GM21717 (cell line): ENCODE measurements at regions not wholly inside any gene's neighbourhood (a gene's known extent, or its start where the extent isn't known, plus 50 kb on each side); places are given as distances from the start of the nearest gene placed in this dataset.
"Not testable (repeated sequence)": the region's sequence is repeated elsewhere in the genome, so short reads cannot be mapped to it uniquely, and the experiment has no call there.

Experiments used
- ATAC-seq: cut with Tn5 transposase; IDR thresholded peaks from one replicate; pipeline ENCODE4 v1.9.1; 2021; ENCODE audit warnings: mild to moderate bottlenecking, moderate library complexity; ENCODE audit not compliant: unreplicated experiment

DNA sequence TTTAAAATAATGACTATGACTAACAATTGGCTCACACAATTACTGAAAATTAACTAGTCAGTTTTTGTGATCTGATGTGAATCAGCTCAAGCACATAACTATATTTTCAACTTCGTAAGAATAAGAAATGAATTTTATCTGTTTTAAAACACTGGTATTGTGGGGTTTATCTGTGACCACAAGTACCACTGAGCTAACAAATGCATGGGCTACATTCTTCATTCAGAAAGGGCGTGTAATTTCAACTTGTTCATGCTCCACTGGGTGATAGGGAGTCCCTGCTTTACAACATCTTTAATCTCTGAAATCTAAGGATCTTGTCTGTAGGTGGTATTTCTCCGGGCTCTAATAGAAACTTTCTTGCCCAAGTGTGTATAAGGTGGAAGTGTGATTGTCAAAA is 1311.5 kb upstream of the GJE1 start:
- ATAC-seq, result no peak

DNA sequence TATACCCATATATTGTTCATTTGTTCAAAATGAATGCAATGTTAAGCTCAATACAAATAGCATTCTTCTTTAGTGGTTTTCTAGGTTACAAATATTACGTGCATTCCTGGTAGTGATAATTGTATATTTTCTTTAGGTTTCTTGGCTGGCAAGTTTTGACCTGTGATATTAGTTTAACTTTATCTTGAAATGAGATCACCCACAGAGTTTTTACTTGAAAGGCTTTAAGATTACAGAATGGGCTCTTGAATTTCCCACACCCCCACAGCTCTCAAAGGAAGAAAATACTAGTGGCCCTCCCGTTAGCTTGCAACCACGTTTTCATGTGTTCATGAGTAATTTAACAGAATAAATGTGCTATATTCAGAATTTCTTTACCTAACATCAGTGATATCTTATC is 1315.5 kb upstream of the GJE1 start:
- ATAC-seq, result no peak

DNA sequence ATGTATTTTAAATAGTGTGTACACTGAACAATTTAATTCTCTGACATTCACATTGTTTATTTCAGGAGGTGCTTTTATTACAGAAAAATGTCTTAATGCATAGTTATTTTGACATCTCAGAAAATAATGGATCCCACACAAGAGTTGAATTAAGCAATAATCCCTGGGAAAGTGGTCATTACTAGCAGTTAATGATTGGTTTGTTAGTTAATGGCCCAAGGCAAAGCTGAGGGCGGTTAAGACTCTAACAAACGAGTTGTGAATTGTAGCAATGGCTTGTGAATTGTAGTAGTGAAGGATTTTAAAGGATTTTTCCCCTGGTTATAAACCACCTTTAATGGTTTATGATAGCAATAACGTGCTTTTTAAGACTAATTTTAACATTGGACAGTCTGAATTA is 1316.0 kb upstream of the GJE1 start:
- no peak for ATAC-seq

GRCh38 chr6:140812636-140813035 is 1320.1 kb upstream of the GJE1 start:
- ATAC-seq, result no peak

- no peak for ATAC-seq
These were observed 1321.1 kb upstream of the GJE1 start for GRCh38 chr6:140811642-140812041.

- peak; percentile 93 for ATAC-seq
These were observed 1323.0 kb upstream of the GJE1 start for GRCh38 chr6:140809694-140810101.

- ATAC-seq, result no peak
These were observed 1326.3 kb upstream of the GJE1 start for GRCh38 chr6:140806431-140806830.

DNA sequence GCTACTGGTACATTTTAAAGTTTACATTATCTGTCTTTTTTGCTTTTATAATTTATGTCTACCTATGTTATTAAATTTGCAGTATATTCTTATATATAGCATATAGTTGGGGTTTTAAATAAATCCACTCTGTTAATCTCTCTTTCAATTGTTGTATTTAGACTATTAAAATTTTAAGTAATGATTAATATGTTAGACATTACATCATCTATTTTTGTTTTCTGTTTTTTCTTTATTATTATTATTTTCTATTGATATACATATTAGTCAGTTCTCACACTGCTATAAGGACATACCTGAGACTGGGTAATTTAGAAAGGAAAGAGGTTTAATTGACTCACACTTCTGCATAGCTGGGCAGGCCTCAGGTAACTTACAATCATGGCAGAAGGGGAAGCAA is 1338.2 kb upstream of the GJE1 start:
- ATAC-seq, result no peak

- no peak for ATAC-seq
These were observed 1342.6 kb upstream of the GJE1 start for GRCh38 chr6:140790109-140790508.

DNA sequence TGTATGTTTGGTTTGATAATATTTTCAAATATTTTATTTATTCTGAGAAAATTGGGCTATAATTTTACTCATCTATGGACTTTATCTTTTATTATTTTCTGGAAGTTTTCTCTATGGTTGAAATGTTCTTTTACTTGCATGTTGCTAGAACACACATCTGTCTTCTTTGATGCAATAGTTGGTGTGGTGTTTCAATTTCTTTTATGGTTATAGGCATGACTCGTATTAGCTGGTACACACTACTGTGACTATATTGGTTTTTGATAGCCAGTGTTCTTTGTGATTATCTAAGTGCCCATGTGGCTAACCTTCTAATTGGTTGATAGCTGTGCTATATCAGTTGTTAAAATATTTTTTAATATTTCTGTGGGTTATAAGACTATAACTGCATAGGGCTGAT is 1343.3 kb upstream of the GJE1 start:
- no peak for ATAC-seq

DNA sequence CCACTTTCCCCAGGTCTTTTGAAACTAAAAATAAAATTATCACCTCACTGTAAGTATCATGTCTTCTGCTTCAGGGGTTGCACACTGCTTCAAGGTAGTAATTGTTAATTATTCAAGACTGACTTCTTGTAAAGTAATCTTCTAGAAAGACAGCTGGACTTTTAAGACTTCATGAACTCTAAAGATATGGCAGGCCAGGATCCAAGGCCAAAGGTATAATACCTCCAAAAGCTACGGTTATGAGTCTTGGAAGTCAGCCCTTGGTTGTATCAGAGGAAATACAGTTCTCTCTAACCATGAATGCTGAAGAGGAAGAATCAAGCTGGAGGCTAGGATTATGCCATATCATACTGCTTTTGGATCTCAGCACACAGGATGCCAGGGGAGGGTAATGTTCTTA is 1346.8 kb upstream of the GJE1 start:
- ATAC-seq, result no peak

GRCh38 chr6:140784573-140784972 is 1348.2 kb upstream of the GJE1 start:
- ATAC-seq, result no peak

- ATAC-seq, result not testable (repeated sequence)
These were observed 1349.2 kb upstream of the GJE1 start for GRCh38 chr6:140783504-140783903.

DNA sequence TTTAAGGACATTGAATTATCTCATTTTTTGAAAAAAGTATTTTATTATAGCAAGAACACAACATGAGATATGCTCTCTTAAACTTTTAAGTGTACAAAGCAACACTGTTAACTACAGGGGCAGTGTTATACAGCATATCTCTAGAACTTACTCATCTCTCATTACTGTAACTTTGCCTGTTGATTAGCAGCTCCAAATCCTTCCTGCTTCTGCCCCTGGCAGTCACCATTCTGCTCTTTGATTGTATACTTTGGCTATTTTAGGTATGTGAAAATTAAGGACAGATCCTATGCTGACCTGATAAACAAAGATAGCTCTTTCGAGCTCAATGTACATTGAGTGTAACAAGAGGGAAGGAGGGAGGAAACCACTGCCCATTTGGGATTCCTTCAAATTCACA is 1349.8 kb upstream of the GJE1 start:
- no peak for ATAC-seq

- ATAC-seq, result no peak
These were observed 1352.6 kb upstream of the GJE1 start for GRCh38 chr6:140779991-140780596.

DNA sequence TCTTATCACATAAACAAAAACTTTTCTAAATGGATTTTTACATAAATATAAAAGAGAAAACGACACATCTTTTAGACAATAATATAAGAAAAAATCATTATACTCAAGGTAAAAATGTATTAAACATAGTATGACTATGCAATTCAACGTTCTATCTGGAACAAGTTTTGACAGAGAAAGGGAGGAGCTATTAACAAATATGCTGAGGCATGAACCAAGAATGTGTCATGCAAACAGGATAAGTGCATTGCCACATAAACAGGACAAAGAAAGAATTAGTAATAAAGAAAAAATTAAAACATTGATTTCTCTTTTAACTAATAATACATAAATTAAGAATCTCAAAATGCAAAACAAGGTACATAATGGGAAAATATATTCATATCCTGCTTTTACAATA is 1353.4 kb upstream of the GJE1 start:
- no peak for ATAC-seq

DNA sequence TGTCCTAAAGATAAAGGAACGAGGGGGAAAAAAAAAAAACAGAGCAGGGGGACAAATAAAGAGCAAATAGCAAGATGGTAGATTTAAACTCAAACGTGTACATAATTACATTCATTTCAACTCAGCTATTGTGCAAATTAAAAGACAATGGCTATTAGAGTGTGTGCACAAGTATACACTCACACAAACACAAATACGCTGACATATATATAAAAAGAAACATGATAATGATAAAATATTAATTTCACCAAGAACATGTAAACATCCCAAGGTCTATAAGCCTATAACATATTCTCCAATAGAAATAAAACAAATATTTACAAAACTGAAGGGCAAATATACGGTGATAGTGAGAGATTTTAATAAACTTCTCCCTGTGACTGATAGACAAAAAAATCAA is 1354.9 kb upstream of the GJE1 start:
- no peak for ATAC-seq

GRCh38 chr6:140775061-140775460 is 1357.7 kb upstream of the GJE1 start:
- ATAC-seq, result no peak

DNA sequence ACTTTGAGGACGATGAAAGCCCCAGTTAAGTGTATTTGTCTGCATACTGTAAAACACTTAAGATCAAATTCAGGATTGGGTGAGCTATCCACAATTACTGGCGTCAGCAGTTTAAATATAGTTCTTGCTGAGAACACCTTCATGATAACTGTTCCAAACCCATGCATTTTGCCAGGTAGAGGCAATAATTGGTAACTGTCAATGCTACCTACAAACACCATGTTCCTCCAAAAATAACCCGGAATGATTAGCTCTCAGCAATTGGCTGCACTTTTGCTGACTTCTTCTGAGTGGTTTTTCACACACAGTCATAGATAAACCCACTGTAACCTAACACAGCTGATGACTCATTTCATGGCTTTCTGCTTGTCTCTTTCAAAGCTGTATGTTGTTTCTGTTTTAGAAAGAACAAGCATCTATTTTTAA is 1358.6 kb upstream of the GJE1 start:
- ATAC-seq, result peak; percentile 100

DNA sequence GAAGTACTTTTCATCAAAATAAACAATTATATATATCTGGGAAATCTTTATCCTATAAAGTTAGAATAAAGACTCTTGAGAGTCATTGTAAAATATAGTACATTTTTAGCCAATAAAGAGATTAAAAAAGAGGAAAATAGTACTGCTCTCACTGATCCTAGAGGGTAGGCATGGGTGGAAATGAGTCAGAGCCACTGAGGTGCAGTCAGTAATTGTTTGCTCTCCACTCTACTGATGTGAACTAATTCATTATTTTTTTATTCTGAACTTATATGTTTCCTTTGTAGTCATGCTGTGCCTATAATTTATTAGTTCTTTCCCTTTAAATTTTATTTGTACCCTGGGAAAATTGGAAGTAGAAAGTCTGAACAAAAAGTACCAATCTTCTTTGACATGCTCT is 1359.4 kb upstream of the GJE1 start:
- ATAC-seq, result no peak

GRCh38 chr6:140772576-140772975 is 1360.1 kb upstream of the GJE1 start:
- no peak for ATAC-seq

DNA sequence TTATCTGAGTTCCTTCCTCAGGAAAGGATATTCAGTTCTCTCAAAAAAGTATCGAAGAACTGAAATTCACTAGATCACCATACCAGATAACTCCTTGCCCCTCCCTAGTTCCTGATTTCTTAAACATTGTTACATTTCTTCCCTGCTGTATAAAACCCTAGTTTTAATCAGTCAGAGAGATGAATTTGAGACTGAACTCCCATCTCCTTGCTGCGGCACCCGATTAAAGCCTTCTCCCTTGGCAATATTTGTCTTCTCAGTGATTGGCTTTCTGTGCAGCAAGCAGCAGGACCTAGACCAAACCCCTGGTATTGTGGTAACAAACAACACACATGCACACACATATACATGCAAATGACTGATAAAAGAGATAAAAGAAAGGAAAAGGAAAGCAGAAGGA is 1364.6 kb upstream of the GJE1 start:
- ATAC-seq, result no peak

DNA sequence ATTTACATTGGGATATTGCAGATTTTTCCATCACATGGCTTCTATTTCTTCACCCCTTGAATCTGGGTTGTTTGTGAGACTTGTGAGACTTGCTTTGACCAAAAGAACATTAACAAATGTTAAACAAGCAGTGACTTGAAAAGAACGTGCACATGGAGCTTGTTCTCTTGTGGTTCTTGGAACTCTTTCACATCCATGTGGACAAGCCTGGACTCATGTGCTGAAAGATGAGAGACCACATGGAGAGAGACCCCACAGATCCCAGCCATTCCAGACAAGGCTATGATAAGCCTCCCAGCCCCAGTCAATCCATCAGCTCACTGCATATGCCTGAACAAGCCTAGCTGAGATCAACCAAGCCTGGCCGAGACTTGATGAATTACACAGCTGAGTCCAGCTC is 1365.7 kb upstream of the GJE1 start:
- no peak for ATAC-seq
